ENCODE measurements at regions not wholly inside any gene's neighbourhood (a gene's known extent, or its start where the extent isn't known, plus 50 kb on each side); places are given as distances from the start of the nearest gene placed in this dataset.

GRCh38 chr18:28635530-28635929 lies 458.6 kb upstream of the CDH2 start:
- ChIA-PET CTCF (no interaction called here), POLR2A (no interaction called here)
- Histone ChIP-seq H3K4me1 (ENCODE audit: control insufficient read depth, insufficient read depth, low read length) (no peaks in the 10 kb centered on the region), H3K27ac (ENCODE audit: extremely low read depth, low read depth, low read length) (no peak overlapping the region), H3K4me3 (ENCODE audit: low read depth, low read length) (no peak overlapping the region), H3K9me3 (ENCODE audit: control insufficient read depth, insufficient read depth, low read depth, low read length) (no peaks in the 10 kb centered on the region), H3K36me3 (ENCODE audit: control insufficient read depth in 2 of 2, insufficient read depth in 1 of 2, low read length in 2 of 2) (no peaks in the 10 kb centered on the region)
- TF ChIP-seq, protein P1, sequence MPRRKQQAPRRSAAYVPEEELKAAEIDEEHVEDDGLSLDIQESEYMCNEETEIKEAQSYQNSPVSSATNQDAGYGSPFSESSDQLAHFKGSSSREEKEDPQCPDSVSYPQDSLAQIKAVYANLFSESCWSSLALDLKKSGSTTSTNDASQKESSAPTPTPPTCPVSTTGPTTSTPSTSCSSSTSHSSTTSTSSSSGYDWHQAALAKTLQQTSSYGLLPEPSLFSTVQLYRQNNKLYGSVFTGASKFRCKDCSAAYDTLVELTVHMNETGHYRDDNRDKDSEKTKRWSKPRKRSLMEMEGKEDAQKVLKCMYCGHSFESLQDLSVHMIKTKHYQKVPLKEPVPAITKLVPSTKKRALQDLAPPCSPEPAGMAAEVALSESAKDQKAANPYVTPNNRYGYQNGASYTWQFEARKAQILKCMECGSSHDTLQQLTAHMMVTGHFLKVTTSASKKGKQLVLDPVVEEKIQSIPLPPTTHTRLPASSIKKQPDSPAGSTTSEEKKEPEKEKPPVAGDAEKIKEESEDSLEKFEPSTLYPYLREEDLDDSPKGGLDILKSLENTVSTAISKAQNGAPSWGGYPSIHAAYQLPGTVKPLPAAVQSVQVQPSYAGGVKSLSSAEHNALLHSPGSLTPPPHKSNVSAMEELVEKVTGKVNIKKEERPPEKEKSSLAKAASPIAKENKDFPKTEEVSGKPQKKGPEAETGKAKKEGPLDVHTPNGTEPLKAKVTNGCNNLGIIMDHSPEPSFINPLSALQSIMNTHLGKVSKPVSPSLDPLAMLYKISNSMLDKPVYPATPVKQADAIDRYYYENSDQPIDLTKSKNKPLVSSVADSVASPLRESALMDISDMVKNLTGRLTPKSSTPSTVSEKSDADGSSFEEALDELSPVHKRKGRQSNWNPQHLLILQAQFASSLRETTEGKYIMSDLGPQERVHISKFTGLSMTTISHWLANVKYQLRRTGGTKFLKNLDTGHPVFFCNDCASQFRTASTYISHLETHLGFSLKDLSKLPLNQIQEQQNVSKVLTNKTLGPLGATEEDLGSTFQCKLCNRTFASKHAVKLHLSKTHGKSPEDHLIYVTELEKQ (tag by site-specific recombination; IDR thresholded peaks at IDR 0.05; ENCODE audit: borderline replicate concordance): no peak
- TF ChIP-seq ZNF202 (tag by site-specific recombination; IDR thresholded peaks at IDR 0.05; ENCODE audit: borderline replicate concordance) (no peak), ZNF24 (tag by site-specific recombination; IDR thresholded peaks at IDR 0.05) (no peak), ZNF704 (tag by site-specific recombination; IDR thresholded peaks at IDR 0.05) (no peak), ZNF48 (tag by site-specific recombination; IDR thresholded peaks at IDR 0.05) (no peak), ZNF626 (tag by site-specific recombination; IDR thresholded peaks at IDR 0.05) (no peak)

DNA sequence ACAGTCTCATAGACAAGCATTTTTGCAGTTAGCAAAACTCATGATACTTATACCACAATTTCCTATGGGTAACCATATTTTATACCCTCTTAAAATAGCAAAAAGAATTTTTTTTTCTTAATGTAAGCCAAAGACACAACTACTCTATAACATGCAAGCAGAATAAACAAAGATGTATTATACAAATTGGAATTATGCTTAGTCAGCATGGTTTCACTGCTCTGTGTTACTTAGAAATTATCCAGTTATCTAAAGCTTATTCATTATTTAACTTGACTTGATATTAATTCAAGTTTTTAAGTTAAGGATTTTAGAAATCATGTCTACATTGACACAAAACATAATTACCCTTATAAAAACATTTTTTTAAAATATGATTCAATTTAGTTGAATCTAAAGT lies 449.8 kb upstream of the CDH2 start:
- Histone ChIP-seq H3K9me3 (ENCODE audit: control insufficient read depth, insufficient read depth, low read depth, low read length) (no peaks in the 10 kb centered on the region), H3K4me3 (ENCODE audit: low read depth, low read length) (no peak overlapping the region), H3K27ac (ENCODE audit: extremely low read depth, low read depth, low read length) (no peak overlapping the region), H3K4me1 (ENCODE audit: control insufficient read depth, insufficient read depth, low read length) (no peaks in the 10 kb centered on the region), H3K36me3 (ENCODE audit: control insufficient read depth in 2 of 2, insufficient read depth in 1 of 2, low read length in 2 of 2) (no peaks in the 10 kb centered on the region)
- TF ChIP-seq, protein P2, sequence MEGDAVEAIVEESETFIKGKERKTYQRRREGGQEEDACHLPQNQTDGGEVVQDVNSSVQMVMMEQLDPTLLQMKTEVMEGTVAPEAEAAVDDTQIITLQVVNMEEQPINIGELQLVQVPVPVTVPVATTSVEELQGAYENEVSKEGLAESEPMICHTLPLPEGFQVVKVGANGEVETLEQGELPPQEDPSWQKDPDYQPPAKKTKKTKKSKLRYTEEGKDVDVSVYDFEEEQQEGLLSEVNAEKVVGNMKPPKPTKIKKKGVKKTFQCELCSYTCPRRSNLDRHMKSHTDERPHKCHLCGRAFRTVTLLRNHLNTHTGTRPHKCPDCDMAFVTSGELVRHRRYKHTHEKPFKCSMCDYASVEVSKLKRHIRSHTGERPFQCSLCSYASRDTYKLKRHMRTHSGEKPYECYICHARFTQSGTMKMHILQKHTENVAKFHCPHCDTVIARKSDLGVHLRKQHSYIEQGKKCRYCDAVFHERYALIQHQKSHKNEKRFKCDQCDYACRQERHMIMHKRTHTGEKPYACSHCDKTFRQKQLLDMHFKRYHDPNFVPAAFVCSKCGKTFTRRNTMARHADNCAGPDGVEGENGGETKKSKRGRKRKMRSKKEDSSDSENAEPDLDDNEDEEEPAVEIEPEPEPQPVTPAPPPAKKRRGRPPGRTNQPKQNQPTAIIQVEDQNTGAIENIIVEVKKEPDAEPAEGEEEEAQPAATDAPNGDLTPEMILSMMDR (tag by site-specific recombination; IDR thresholded peaks at IDR 0.05): no peak
- TF ChIP-seq ZBTB20 (tag by site-specific recombination; IDR thresholded peaks at IDR 0.05) (no peak), ZNF776 (tag by site-specific recombination; IDR thresholded peaks at IDR 0.05; ENCODE audit: borderline replicate concordance) (no peak), ZNF677 (tag by site-specific recombination; IDR thresholded peaks at IDR 0.05) (no peak), ZNF473 (tag by site-specific recombination; IDR thresholded peaks at IDR 0.05) (no peak), GLIS2 (tag by site-specific recombination; IDR thresholded peaks at IDR 0.05) (no peak), ZFP41 (tag by site-specific recombination; IDR thresholded peaks at IDR 0.05; ENCODE audit: borderline replicate concordance) (no peak), GLI4 (tag by site-specific recombination; IDR thresholded peaks at IDR 0.05) (no peak), ZNF792 (tag by site-specific recombination; IDR thresholded peaks at IDR 0.05) (no peak), ZNF571 (tag by site-specific recombination; IDR thresholded peaks at IDR 0.05) (no peak)
- TF ChIP-seq, protein P3, sequence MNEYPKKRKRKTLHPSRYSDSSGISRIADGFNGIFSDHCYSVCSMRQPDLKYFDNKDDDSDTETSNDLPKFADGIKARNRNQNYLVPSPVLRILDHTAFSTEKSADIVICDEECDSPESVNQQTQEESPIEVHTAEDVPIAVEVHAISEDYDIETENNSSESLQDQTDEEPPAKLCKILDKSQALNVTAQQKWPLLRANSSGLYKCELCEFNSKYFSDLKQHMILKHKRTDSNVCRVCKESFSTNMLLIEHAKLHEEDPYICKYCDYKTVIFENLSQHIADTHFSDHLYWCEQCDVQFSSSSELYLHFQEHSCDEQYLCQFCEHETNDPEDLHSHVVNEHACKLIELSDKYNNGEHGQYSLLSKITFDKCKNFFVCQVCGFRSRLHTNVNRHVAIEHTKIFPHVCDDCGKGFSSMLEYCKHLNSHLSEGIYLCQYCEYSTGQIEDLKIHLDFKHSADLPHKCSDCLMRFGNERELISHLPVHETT (tag by site-specific recombination; IDR thresholded peaks at IDR 0.05): no peak
- ChIA-PET POLR2A (no interaction called here), CTCF (no interaction called here)
